Breast epithelium (tissue), 3 donors: ENCODE measurements at regions not wholly inside any gene's neighbourhood (a gene's known extent, or its start where the extent isn't known, plus 50 kb on each side); places are given as distances from the start of the nearest gene placed in this dataset.

Source experiments
- POLR2A ChIP-seq: fragments of 450-650 bp; IDR thresholded peaks from one replicate; pipeline ENCODE4 v1.6.1; 2016; ENCODE audit warnings: antibody characterized with exemption, mild to moderate bottlenecking, moderate library complexity
- TF ChIP-seq, protein P1 (sequence below), 3 donors: fragments of 450-650 bp; IDR thresholded peaks; one replicate each; pipeline ENCODE4 v1.5.1; 2016 to 2017; ENCODE audit warnings: antibody characterized with exemption in 3 of 3, mild to moderate bottlenecking in 3 of 3, moderate library complexity in 3 of 3

- TF ChIP-seq, protein P1, sequence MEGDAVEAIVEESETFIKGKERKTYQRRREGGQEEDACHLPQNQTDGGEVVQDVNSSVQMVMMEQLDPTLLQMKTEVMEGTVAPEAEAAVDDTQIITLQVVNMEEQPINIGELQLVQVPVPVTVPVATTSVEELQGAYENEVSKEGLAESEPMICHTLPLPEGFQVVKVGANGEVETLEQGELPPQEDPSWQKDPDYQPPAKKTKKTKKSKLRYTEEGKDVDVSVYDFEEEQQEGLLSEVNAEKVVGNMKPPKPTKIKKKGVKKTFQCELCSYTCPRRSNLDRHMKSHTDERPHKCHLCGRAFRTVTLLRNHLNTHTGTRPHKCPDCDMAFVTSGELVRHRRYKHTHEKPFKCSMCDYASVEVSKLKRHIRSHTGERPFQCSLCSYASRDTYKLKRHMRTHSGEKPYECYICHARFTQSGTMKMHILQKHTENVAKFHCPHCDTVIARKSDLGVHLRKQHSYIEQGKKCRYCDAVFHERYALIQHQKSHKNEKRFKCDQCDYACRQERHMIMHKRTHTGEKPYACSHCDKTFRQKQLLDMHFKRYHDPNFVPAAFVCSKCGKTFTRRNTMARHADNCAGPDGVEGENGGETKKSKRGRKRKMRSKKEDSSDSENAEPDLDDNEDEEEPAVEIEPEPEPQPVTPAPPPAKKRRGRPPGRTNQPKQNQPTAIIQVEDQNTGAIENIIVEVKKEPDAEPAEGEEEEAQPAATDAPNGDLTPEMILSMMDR (IDR thresholded peaks at IDR 0.05), result no peak
- TF ChIP-seq POLR2A, result no peak
Measured at GRCh38 chr7:124655990-124656389, 109.6 kb downstream of the GPR37 start.
